DND-41 (cell line): ENCODE measurements at regions not wholly inside any gene's neighbourhood (a gene's known extent, or its start where the extent isn't known, plus 50 kb on each side); places are given as distances from the start of the nearest gene placed in this dataset.

Experiments
- ATAC-seq: fragments of 200-7000 bp; cut with Tn5 transposase; 3 replicates; pipeline ENCODE4 v1.9.1; 2021; ENCODE audit warnings: low read depth; ENCODE audit not compliant: insufficient read depth
- DNase-seq: peaks from one replicate; pipeline ENCODE4 v3.0.0-alpha.2; 2020
- H2AFZ ChIP-seq: 2 replicates; pipeline ENCODE4 v1.6.0; 2012; ENCODE audit warnings: low read depth, low read length
- H3K27ac ChIP-seq: 2 replicates; pipeline ENCODE4 v1.5.1; 2012; ENCODE audit warnings: low read length, inconsistent platforms
- H3K27me3 ChIP-seq: fragments of 200-600 bp; sonication (generic); 2 replicates; pipeline ENCODE4 v1.6.0; 2012; ENCODE audit warnings: low read length, mild to moderate bottlenecking, inconsistent platforms; ENCODE audit not compliant: insufficient read depth, poor library complexity
- H3K36me3 ChIP-seq: 2 replicates; pipeline ENCODE4 v1.5.1; 2012; ENCODE audit warnings: low read length, inconsistent platforms; ENCODE audit not compliant: insufficient read depth
- H3K4me1 ChIP-seq: 2 replicates; pipeline ENCODE4 v1.5.1; 2012; ENCODE audit warnings: mild to moderate bottlenecking, low read length; ENCODE audit not compliant: insufficient read depth
- H3K4me2 ChIP-seq: 2 replicates; pipeline ENCODE4 v1.6.0; 2012; ENCODE audit warnings: mild to moderate bottlenecking, moderate library complexity, low read length, inconsistent platforms; ENCODE audit not compliant: insufficient read depth
- H3K4me3 ChIP-seq, 2 experiments: fragments of 200-600 bp in 1 of 2; shearing (Covaris generic) in 1 of 2; 2 replicates each; pipeline ENCODE4 v1.5.1; 2012 to 2016; ENCODE audit warnings: inconsistent platforms in 2 of 2, low read length in 2 of 2, mild to moderate bottlenecking in 2 of 2, low read depth in 1 of 2, moderate library complexity in 1 of 2
- H3K79me2 ChIP-seq: 2 replicates; pipeline ENCODE4 v1.6.0; 2012; ENCODE audit warnings: low read length, inconsistent platforms; ENCODE audit not compliant: insufficient read depth
- H3K9ac ChIP-seq: 2 replicates; pipeline ENCODE4 v1.6.0; 2012; ENCODE audit warnings: low read depth, mild to moderate bottlenecking, inconsistent platforms, low read length, moderate library complexity
- H3K9me3 ChIP-seq: 2 replicates; pipeline ENCODE4 v1.5.1; 2012; ENCODE audit warnings: low read length, moderate library complexity, mild to moderate bottlenecking, inconsistent platforms; ENCODE audit not compliant: insufficient read depth, severe bottlenecking
- H4K20me1 ChIP-seq: 2 replicates; pipeline ENCODE4 v1.6.0; 2012; ENCODE audit warnings: low read length; ENCODE audit not compliant: insufficient read depth
- EZH2 ChIP-seq: IDR thresholded peaks from 3 replicates; pipeline ENCODE4 v1.6.1; 2012; ENCODE audit warnings: borderline replicate concordance, low read depth, mild to moderate bottlenecking, moderate library complexity, low read length, inconsistent platforms; ENCODE audit not compliant: severe bottlenecking
- TF ChIP-seq, protein P1 (sequence below): IDR thresholded peaks from 2 replicates; pipeline ENCODE4 v1.5.1; 2012; ENCODE audit warnings: borderline replicate concordance, low read length, moderate library complexity, mild to moderate bottlenecking; ENCODE audit not compliant: poor library complexity, severe bottlenecking; ENCODE audit errors: extremely low read depth

- H3K4me3 ChIP-seq, result no peak overlapping the region; a peak in 1 of 4 replicates
Measured at GRCh38 chr2:234438305-234438977, 58.4 kb downstream of the ARL4C start.

GRCh38 chr2:234437642-234438304 lies 59.1 kb downstream of the ARL4C start:
- no peaks in the 10 kb centered on the region for H3K79me2 ChIP-seq
- TF ChIP-seq, protein P1, sequence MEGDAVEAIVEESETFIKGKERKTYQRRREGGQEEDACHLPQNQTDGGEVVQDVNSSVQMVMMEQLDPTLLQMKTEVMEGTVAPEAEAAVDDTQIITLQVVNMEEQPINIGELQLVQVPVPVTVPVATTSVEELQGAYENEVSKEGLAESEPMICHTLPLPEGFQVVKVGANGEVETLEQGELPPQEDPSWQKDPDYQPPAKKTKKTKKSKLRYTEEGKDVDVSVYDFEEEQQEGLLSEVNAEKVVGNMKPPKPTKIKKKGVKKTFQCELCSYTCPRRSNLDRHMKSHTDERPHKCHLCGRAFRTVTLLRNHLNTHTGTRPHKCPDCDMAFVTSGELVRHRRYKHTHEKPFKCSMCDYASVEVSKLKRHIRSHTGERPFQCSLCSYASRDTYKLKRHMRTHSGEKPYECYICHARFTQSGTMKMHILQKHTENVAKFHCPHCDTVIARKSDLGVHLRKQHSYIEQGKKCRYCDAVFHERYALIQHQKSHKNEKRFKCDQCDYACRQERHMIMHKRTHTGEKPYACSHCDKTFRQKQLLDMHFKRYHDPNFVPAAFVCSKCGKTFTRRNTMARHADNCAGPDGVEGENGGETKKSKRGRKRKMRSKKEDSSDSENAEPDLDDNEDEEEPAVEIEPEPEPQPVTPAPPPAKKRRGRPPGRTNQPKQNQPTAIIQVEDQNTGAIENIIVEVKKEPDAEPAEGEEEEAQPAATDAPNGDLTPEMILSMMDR, result no peak
- no peak for TF ChIP-seq EZH2
- peaks cover 50% of the 10 kb centered on the region for H3K4me1 ChIP-seq
- ATAC-seq (peak; percentile 71), DNase-seq (peak; percentile 63)
- no peaks in the 10 kb centered on the region for H3K27me3 ChIP-seq
- peak overlapping the region; percentile 83 for H3K27ac ChIP-seq
- H3K36me3 ChIP-seq, result no peaks in the 10 kb centered on the region
- H2AFZ ChIP-seq, result peak overlapping the region; percentile 27; the same call in 1 of the 2 replicates
- no peaks in the 10 kb centered on the region for H3K9me3 ChIP-seq
- H3K9ac ChIP-seq, result peak overlapping the region; percentile 23
- no peak overlapping the region for H3K4me3 ChIP-seq
- H4K20me1 ChIP-seq, result no peaks in the 10 kb centered on the region
- peak overlapping the region; percentile 6 for H3K4me2 ChIP-seq

More at GRCh38 chr2:234438305-234438977, 58.4 kb downstream of the ARL4C start:
- Histone ChIP-seq H3K4me2 (peak overlapping the region; percentile 6; the same call in 1 of the 2 replicates), H3K4me1 (peaks cover 57% of the 10 kb centered on the region), H3K9me3 (no peaks in the 10 kb centered on the region), H2AFZ (peak overlapping the region; percentile 27; the same call in 1 of the 2 replicates), H3K79me2 (no peaks in the 10 kb centered on the region), H3K9ac (peak overlapping the region; percentile 23), H4K20me1 (no peaks in the 10 kb centered on the region), H3K27me3 (no peaks in the 10 kb centered on the region), H3K36me3 (no peaks in the 10 kb centered on the region), H3K27ac (peak overlapping the region; percentile 83)
- TF ChIP-seq EZH2, result no peak
- TF ChIP-seq, protein P1, result no peak
- no peak for DNase-seq
- ATAC-seq, result no peak

DNA sequence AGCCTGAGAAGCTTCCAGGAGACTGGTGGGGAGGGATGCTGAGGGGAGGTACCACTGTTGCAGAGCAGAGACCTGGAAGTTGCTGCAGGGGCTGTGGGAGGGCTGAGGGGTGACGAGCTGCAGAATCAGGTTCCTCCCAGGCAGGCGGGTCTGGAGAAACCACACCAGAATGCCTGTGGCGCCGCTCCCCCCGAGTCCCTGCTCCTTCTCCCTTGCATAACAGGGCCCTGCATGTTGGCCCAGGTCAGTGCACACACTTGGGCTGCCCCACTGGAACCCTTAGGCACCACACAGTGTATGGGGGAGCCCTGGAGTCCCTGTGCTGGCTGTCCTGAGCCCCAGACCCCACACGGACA lies 60.4 kb downstream of the ARL4C start:
- Histone ChIP-seq H3K36me3 (no peaks in the 10 kb centered on the region), H3K4me2 (no peak overlapping the region), H3K9ac (no peak overlapping the region), H3K27me3 (no peaks in the 10 kb centered on the region), H3K4me3 (no peak overlapping the region), H4K20me1 (no peaks in the 10 kb centered on the region), H3K79me2 (no peaks in the 10 kb centered on the region), H2AFZ (no peak overlapping the region), H3K4me1 (peaks cover 48% of the 10 kb centered on the region), H3K9me3 (no peaks in the 10 kb centered on the region), H3K27ac (peak overlapping the region; percentile 83)
- TF ChIP-seq, protein P1, result no peak
- TF ChIP-seq EZH2, result no peak
- peak; percentile 15; the same call in 2 of the 3 replicates for ATAC-seq
- peak; percentile 60 for DNase-seq
